Stimulated activated memory B cell treated with anti-CD40 and anti-IgM and Interleukin-4, amounts not matched to agents 10 μg/mL and 1 μg/mL and 100 μg/mL, for 72 hours (primary cell): ENCODE measurements at regions not wholly inside any gene's neighbourhood (a gene's known extent, or its start where the extent isn't known, plus 50 kb on each side); places are given as distances from the start of the nearest gene placed in this dataset.

Source experiments
- ATAC-seq: fragments of 150-1000 bp; cut with Tn5 transposase; 2 replicates; pipeline ENCODE4 v1.10.0; 2021
- H3K27ac Mint-ChIP-seq: one replicate; pipeline ENCODE4 v1.8.0; 2022; ENCODE audit warnings: mild to moderate bottlenecking, mixed read lengths
- H3K27me3 Mint-ChIP-seq: one replicate; pipeline ENCODE4 v1.8.0; 2022; ENCODE audit warnings: mixed read lengths
- H3K36me3 Mint-ChIP-seq: one replicate; pipeline ENCODE4 v1.8.0; 2022; ENCODE audit warnings: mixed read lengths
- H3K4me1 Mint-ChIP-seq: one replicate; pipeline ENCODE4 v1.8.0; 2022; ENCODE audit warnings: mixed read lengths
- H3K4me3 Mint-ChIP-seq: one replicate; pipeline ENCODE4 v1.8.0; 2022; ENCODE audit warnings: mild to moderate bottlenecking, moderate library complexity, mixed read lengths
- H3K9me3 Mint-ChIP-seq: one replicate; pipeline ENCODE4 v1.8.0; 2022; ENCODE audit warnings: mixed read lengths

- no peak overlapping the region for H3K4me3 Mint-ChIP-seq
- H3K27ac Mint-ChIP-seq, result no peak overlapping the region
- no peak for ATAC-seq
- H3K27me3 Mint-ChIP-seq, result no peaks in the 10 kb centered on the region
- H3K4me1 Mint-ChIP-seq, result no peaks in the 10 kb centered on the region
- H3K9me3 Mint-ChIP-seq, result no peaks in the 10 kb centered on the region
- no peaks in the 10 kb centered on the region for H3K36me3 Mint-ChIP-seq
Observed at GRCh38 chr5:107325866-107326265, 344.9 kb downstream of the EFNA5 start.

GRCh38 chr5:107324809-107325208, 345.9 kb downstream of the EFNA5 start:
- no peak for ATAC-seq
- H3K27ac Mint-ChIP-seq, result no peak overlapping the region

DNA sequence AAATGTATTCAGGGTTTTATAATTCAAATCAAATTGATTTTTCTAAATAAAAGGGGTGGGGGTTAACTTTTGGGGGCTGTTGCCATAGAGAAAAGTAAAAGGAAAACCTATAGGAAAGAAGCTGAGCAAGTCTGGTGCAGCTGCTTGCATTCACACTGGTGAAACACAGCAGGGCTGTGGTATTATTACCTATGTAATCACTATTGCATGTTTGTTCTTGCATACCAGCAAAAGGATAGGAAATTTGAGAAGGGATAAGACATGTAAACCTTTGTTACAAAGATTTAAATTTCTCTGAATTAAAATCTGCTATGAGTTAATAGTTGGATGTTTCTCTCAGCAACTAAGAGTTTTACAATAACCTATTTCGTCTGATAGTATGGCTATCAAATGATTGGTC, 346.7 kb downstream of the EFNA5 start:
- Mint-ChIP-seq H3K9me3 (no peaks in the 10 kb centered on the region), H3K36me3 (no peaks in the 10 kb centered on the region), H3K27ac (no peak overlapping the region), H3K4me3 (no peak overlapping the region), H3K4me1 (no peaks in the 10 kb centered on the region), H3K27me3 (no peaks in the 10 kb centered on the region)
- ATAC-seq, result no peak

More at GRCh38 chr5:107324809-107325208, 345.9 kb downstream of the EFNA5 start:
- no peaks in the 10 kb centered on the region for H3K36me3 Mint-ChIP-seq
- no peak overlapping the region for H3K4me3 Mint-ChIP-seq
- no peaks in the 10 kb centered on the region for H3K9me3 Mint-ChIP-seq
- H3K27me3 Mint-ChIP-seq, result no peaks in the 10 kb centered on the region
- no peaks in the 10 kb centered on the region for H3K4me1 Mint-ChIP-seq

DNA sequence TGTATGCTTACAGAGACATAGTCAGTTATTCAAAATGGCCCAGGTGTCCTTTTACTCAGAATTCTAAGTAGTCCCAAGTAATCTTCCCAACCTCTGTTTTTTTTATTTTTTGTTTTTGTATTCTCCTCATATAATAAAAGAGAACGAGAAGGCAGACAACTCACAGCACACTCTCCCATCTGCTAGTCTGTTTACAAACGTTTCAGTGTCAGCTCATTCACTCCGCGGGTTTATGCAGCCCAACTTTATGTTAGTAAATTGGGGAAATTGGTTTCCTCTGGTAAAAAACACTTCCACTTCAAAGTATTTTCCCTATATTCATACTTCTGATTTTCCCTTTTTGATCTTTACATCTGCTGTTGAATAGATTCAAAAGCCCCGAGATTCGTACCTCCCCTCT, 347.2 kb downstream of the EFNA5 start:
- ATAC-seq, result no peak
- Mint-ChIP-seq H3K4me3 (no peak overlapping the region), H3K9me3 (no peaks in the 10 kb centered on the region), H3K27me3 (no peaks in the 10 kb centered on the region), H3K36me3 (no peaks in the 10 kb centered on the region), H3K4me1 (no peaks in the 10 kb centered on the region), H3K27ac (no peak overlapping the region)

- H3K4me3 Mint-ChIP-seq, result no peak overlapping the region
- H3K27ac Mint-ChIP-seq, result no peak overlapping the region
- no peaks in the 10 kb centered on the region for H3K27me3 Mint-ChIP-seq
- no peaks in the 10 kb centered on the region for H3K4me1 Mint-ChIP-seq
- H3K9me3 Mint-ChIP-seq, result no peaks in the 10 kb centered on the region
- no peaks in the 10 kb centered on the region for H3K36me3 Mint-ChIP-seq
- ATAC-seq, result no peak
Observed at GRCh38 chr5:107322936-107323335, 347.8 kb downstream of the EFNA5 start.

- ATAC-seq, result no peak
- Mint-ChIP-seq H3K4me3 (no peak overlapping the region), H3K9me3 (no peaks in the 10 kb centered on the region), H3K27me3 (no peaks in the 10 kb centered on the region), H3K4me1 (no peaks in the 10 kb centered on the region), H3K36me3 (no peaks in the 10 kb centered on the region), H3K27ac (no peak overlapping the region)
Observed at GRCh38 chr5:107321906-107322305, 348.8 kb downstream of the EFNA5 start.

DNA sequence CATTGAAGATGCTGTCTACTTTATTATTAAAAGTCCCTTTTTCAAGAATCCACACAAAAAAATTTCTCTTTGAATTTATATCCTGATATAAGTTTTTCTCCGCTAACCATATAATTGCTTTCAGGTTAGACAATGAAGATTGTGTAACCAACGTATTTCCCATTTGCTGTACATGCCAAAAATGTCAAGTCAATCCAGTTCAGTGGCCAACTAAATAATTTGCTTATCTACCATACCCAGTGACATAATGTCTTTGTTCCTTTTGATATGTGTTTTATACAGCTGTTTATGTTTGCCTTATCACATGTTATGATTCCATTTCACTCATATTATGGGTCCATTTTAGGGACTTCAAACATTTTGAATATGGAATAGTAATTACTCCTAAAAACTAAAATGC, 349.9 kb downstream of the EFNA5 start:
- H3K9me3 Mint-ChIP-seq, result no peaks in the 10 kb centered on the region
- H3K36me3 Mint-ChIP-seq, result no peaks in the 10 kb centered on the region
- H3K4me1 Mint-ChIP-seq, result no peaks in the 10 kb centered on the region
- no peak overlapping the region for H3K4me3 Mint-ChIP-seq
- ATAC-seq, result no peak
- H3K27ac Mint-ChIP-seq, result no peak overlapping the region
- H3K27me3 Mint-ChIP-seq, result no peaks in the 10 kb centered on the region

- Mint-ChIP-seq H3K27ac (no peak overlapping the region), H3K4me3 (no peak overlapping the region), H3K36me3 (no peaks in the 10 kb centered on the region), H3K27me3 (no peaks in the 10 kb centered on the region), H3K9me3 (no peaks in the 10 kb centered on the region), H3K4me1 (no peaks in the 10 kb centered on the region)
- no peak for ATAC-seq
Observed at GRCh38 chr5:107320376-107320775, 350.4 kb downstream of the EFNA5 start.

GRCh38 chr5:107319901-107320300, 350.8 kb downstream of the EFNA5 start:
- Mint-ChIP-seq H3K9me3 (no peaks in the 10 kb centered on the region), H3K36me3 (no peaks in the 10 kb centered on the region), H3K27ac (no peak overlapping the region), H3K4me1 (no peaks in the 10 kb centered on the region), H3K27me3 (no peaks in the 10 kb centered on the region), H3K4me3 (no peak overlapping the region)
- no peak for ATAC-seq

- ATAC-seq, result no peak
- Mint-ChIP-seq H3K4me3 (no peak overlapping the region), H3K36me3 (no peaks in the 10 kb centered on the region), H3K27me3 (no peaks in the 10 kb centered on the region), H3K4me1 (no peaks in the 10 kb centered on the region), H3K27ac (no peak overlapping the region), H3K9me3 (peaks cover 2% of the 10 kb centered on the region)
Observed at GRCh38 chr5:107314330-107314729, 356.4 kb downstream of the EFNA5 start.

- no peak for ATAC-seq
- Mint-ChIP-seq H3K27me3 (no peaks in the 10 kb centered on the region), H3K36me3 (no peaks in the 10 kb centered on the region), H3K9me3 (peaks cover 5% of the 10 kb centered on the region), H3K27ac (no peak overlapping the region), H3K4me1 (no peaks in the 10 kb centered on the region), H3K4me3 (no peak overlapping the region)
Observed at GRCh38 chr5:107313921-107314320, 356.8 kb downstream of the EFNA5 start.

- no peaks in the 10 kb centered on the region for H3K4me1 Mint-ChIP-seq
- H3K9me3 Mint-ChIP-seq, result peaks cover 5% of the 10 kb centered on the region
- H3K27me3 Mint-ChIP-seq, result no peaks in the 10 kb centered on the region
- no peaks in the 10 kb centered on the region for H3K36me3 Mint-ChIP-seq
- no peak overlapping the region for H3K27ac Mint-ChIP-seq
- ATAC-seq, result no peak
- no peak overlapping the region for H3K4me3 Mint-ChIP-seq
Observed at GRCh38 chr5:107313098-107313497, 357.6 kb downstream of the EFNA5 start.

DNA sequence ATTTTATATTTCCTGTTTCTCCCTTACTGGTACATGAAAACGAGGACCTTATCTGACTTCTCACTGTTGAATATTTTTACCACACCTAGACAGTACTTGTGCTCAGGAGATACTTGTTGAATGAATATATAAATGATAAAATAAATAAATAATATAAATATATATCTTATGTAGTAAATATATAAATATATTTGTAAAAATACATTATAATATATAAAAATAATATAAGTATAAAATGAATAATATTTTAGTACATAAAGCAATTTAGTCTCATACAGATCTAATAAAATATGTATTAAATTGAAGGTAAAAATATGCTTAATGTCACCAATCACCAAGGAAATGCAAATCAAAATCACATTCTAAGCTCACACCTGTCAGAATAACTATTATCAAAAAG, 360.6 kb downstream of the EFNA5 start:
- Mint-ChIP-seq H3K27me3 (no peaks in the 10 kb centered on the region), H3K36me3 (no peaks in the 10 kb centered on the region), H3K4me1 (no peaks in the 10 kb centered on the region), H3K27ac (no peak overlapping the region), H3K4me3 (no peak overlapping the region), H3K9me3 (peaks cover 5% of the 10 kb centered on the region)
- ATAC-seq, result no peak

- Mint-ChIP-seq H3K4me3 (no peak overlapping the region), H3K27me3 (no peaks in the 10 kb centered on the region), H3K36me3 (no peaks in the 10 kb centered on the region), H3K27ac (no peak overlapping the region), H3K4me1 (no peaks in the 10 kb centered on the region), H3K9me3 (peaks cover 5% of the 10 kb centered on the region)
- ATAC-seq, result no peak
Observed at GRCh38 chr5:107306594-107306993, 364.1 kb downstream of the EFNA5 start.

DNA sequence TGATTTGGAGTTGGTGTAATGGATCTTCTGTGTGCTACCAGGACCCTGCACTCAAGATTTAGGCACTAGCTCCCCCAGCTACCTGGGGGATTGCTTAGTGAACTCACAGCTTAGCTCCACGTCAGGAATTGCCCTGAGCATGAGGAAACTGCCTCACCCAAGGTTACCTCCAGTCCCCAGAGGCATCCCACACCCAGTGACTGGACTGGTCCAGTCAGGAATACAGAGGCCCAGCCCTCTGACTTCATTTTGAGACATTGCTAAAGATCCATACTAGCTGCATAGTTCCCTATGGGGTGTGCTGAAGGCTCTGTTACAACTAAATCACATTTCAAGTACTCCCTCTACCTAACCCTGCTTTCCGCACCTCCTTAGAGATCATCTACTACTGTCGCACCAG, 364.7 kb downstream of the EFNA5 start:
- Mint-ChIP-seq H3K27me3 (no peaks in the 10 kb centered on the region), H3K27ac (no peak overlapping the region), H3K9me3 (peaks cover 5% of the 10 kb centered on the region), H3K36me3 (no peaks in the 10 kb centered on the region), H3K4me3 (no peak overlapping the region), H3K4me1 (no peaks in the 10 kb centered on the region)
- ATAC-seq, result no peak

DNA sequence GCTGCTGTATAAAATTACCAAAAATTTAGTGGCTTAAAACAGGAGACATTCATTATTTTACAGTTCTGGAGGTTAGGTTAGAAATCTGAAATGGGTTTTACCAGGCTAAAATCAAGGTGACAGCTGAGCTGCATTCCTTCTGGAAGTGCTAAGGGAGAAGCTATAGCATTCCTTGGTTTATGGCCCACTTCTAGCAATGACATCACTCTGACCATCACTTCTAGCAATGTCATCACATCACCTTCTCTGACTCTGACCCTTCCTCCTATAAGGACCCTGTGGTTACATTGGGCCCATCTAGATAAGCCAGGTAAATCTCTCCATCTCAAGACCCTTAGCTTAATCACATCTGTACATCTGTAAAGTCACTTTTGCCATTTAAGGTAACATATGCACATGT, 366.1 kb downstream of the EFNA5 start:
- Mint-ChIP-seq H3K4me3 (no peak overlapping the region), H3K4me1 (no peaks in the 10 kb centered on the region), H3K27ac (no peak overlapping the region), H3K9me3 (peaks cover 5% of the 10 kb centered on the region), H3K36me3 (no peaks in the 10 kb centered on the region), H3K27me3 (no peaks in the 10 kb centered on the region)
- ATAC-seq, result no peak
